ENCODE measurements at regions not wholly inside any gene's neighbourhood (a gene's known extent, or its start where the extent isn't known, plus 50 kb on each side); places are given as distances from the start of the nearest gene placed in this dataset.

DNA sequence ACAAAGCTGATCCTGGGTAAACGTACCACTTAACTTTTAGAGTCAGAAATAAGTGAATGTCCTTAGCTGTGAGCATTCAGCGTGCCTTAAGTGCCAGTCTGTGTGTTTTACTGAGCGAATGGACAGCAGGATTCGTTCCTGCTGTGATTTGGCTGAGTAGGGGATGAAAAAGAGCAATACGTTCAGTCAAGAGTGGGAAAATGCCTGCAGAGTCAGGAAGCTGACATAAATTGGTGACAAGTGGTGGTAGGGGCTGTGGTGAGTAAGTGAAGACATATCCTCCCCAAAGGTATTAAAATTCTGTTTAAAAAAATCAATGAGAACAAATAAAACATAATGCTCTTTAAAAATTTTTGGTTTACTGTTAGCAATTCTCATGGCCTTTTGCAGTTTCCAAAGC, 56.6 kb upstream of the TNIP3 start:
- TF ChIP-seq CTCF (IDR thresholded peaks at IDR 0.05; ENCODE audit: low read length) (no peak), EZH2 (IDR thresholded peaks at IDR 0.05; ENCODE audit: borderline replicate concordance, low read length) (no peak)
